HepG2 (cell line): ENCODE measurements at regions not wholly inside any gene's neighbourhood (a gene's known extent, or its start where the extent isn't known, plus 50 kb on each side); places are given as distances from the start of the nearest gene placed in this dataset.

Experiments used
- ATAC-seq: fragments of 200-7000 bp; cut with Tn5 transposase; 3 replicates; pipeline ENCODE4 v1.9.1; 2020; ENCODE audit warnings: mild to moderate bottlenecking, moderate library complexity
- BruUV-seq: library from RNA; stranded (reverse); fragments of 400-500 nt; replicated peaks from 2 replicates; lab custom pipeline; 2021; lab: Mats Ljungman, UMichigan
- CTCF ChIA-PET: fragments of 300-600 bp; formaldehyde crosslinking; extraction: SDS; loops from one replicate; lab custom pipeline; 2021; ENCODE audit warnings: low total read pairs, inconsistent platforms, low intra/inter-chr PET ratio; lab: Yijun Ruan, JAX
- POLR2A ChIA-PET: fragments of 350-600 bp; sonication (Branson Sonifier 250); formaldehyde crosslinking; loops from one replicate; lab custom pipeline; 2020; ENCODE audit warnings: antibody characterized with exemption, inconsistent platforms; lab: Yijun Ruan, JAX
- DNase-seq: peaks from one replicate; pipeline ENCODE4 v3.0.0-alpha.2; 2015; ENCODE audit warnings: low spot score
- FAIRE-seq: peaks from 3 replicates; lab custom pipeline; 2011; peaks lifted over from hg19 to GRCh38; lab: Jason Lieb, UNC
- H2AFZ ChIP-seq: one replicate; pipeline ENCODE4 v1.6.1; 2011; ENCODE audit warnings: low read length, inconsistent platforms
- H3K27ac ChIP-seq: fragments of 300-600 bp; 3 replicates; pipeline ENCODE4 v1.8.0; 2011; ENCODE audit warnings: mixed run types, mild to moderate bottlenecking, mixed read lengths, low read length, inconsistent platforms; ENCODE audit not compliant: insufficient read depth; ENCODE audit errors: extremely low read length
- H3K27me3 ChIP-seq, 2 experiments: fragments of 200-600 bp in 1 of 2; 2 replicates in 1 of 2; 3 replicates in 1 of 2; pipeline versions ENCODE4 v1.6.0 to v1.8.0; 2011; ENCODE audit warnings: low read length in 2 of 2, mild to moderate bottlenecking in 2 of 2, moderate library complexity in 2 of 2, inconsistent platforms in 1 of 2; ENCODE audit not compliant: insufficient read depth in 2 of 2, control insufficient read depth in 1 of 2
- H3K36me3 ChIP-seq, 2 experiments: fragments of 200-600 bp in 1 of 2; replicated peaks in 1 of 2; 2 replicates in 1 of 2; 3 replicates in 1 of 2; pipeline versions ENCODE4 v1.5.1 to v1.8.0; 2011; ENCODE audit warnings: low read length in 2 of 2, inconsistent platforms in 1 of 2; ENCODE audit not compliant: insufficient read depth in 2 of 2, control insufficient read depth in 1 of 2
- H3K4me1 ChIP-seq: 2 replicates; pipeline ENCODE4 v1.5.1; 2012; ENCODE audit warnings: low read length, inconsistent platforms; ENCODE audit not compliant: insufficient read depth
- H3K4me2 ChIP-seq: 2 replicates; pipeline ENCODE4 v1.6.0; 2011; ENCODE audit warnings: low read depth, low read length, inconsistent platforms
- H3K4me3 ChIP-seq, 3 experiments: fragments of 200-600 bp in 1 of 3; sonication (generic), shearing (Covaris generic) in 1 of 3; replicated peaks in 1 of 3; 2 replicates each; pipeline ENCODE4 v1.5.1; 2011 to 2016; ENCODE audit warnings: low read length in 3 of 3, inconsistent platforms in 2 of 3, low read depth in 2 of 3, mild to moderate bottlenecking in 2 of 3, control low read depth in 1 of 3, mixed read lengths in 1 of 3; ENCODE audit not compliant: insufficient read depth in 1 of 3
- H3K79me2 ChIP-seq: one replicate; pipeline ENCODE4 v1.6.1; 2011; ENCODE audit warnings: low read length, inconsistent platforms; ENCODE audit not compliant: insufficient read depth
- H3K9ac ChIP-seq: 2 replicates; pipeline ENCODE4 v1.6.0; 2011; ENCODE audit warnings: mild to moderate bottlenecking, low read depth, low read length, inconsistent platforms; ENCODE audit not compliant: insufficient read depth
- H3K9me3 ChIP-seq: 2 replicates; pipeline ENCODE4 v1.5.1; 2012; ENCODE audit warnings: mild to moderate bottlenecking, low read length
- H4K20me1 ChIP-seq: 2 replicates; pipeline ENCODE4 v1.6.0; 2011; ENCODE audit warnings: inconsistent platforms, mild to moderate bottlenecking, low read length, moderate library complexity; ENCODE audit not compliant: insufficient read depth
- AGO2 ChIP-seq: fragments of 200-400 bp; formaldehyde crosslinking; optimal IDR thresholded peaks from 2 replicates; pipeline ENCODE3; 2017; ENCODE audit warnings: mild to moderate bottlenecking, low read depth, low read length, moderate library complexity
- ATF7-NPFF ChIP-seq: sonication (generic); formaldehyde crosslinking; IDR thresholded peaks from 2 replicates; pipeline ENCODE4 v1.8.1; 2023; ENCODE audit warnings: mild to moderate bottlenecking, low read depth, missing genetic modification reagents, moderate library complexity
- HES4 ChIP-seq: sonication (generic); formaldehyde crosslinking; IDR thresholded peaks from 2 replicates; pipeline ENCODE4 v1.9.0; 2021; ENCODE audit warnings: mild to moderate bottlenecking, missing genetic modification reagents, borderline replicate concordance
- HNF4A ChIP-seq: sonication (generic); formaldehyde crosslinking; IDR thresholded peaks from 2 replicates; pipeline ENCODE4 v1.4.0; 2020; ENCODE audit warnings: missing genetic modification reagents
- KDM1A ChIP-seq: IDR thresholded peaks from 2 replicates; pipeline ENCODE4 v1.6.1; 2016; ENCODE audit warnings: missing compliant biosample characterization
- PHF20 ChIP-seq: sonication (generic); formaldehyde crosslinking; IDR thresholded peaks from 2 replicates; pipeline ENCODE4 v1.5.0; 2020; ENCODE audit warnings: mild to moderate bottlenecking, missing genetic modification reagents
- PRDM4 ChIP-seq: sonication (generic); formaldehyde crosslinking; IDR thresholded peaks from 2 replicates; pipeline ENCODE4 v1.9.0; 2021; ENCODE audit warnings: missing genetic modification reagents, borderline replicate concordance
- SUZ12 ChIP-seq: fragments of 150-350 bp; IDR thresholded peaks from 2 replicates; pipeline ENCODE4 v1.6.1; 2014; ENCODE audit warnings: low read depth, low read length
- TBX3 ChIP-seq: fragments of 450-650 bp; IDR thresholded peaks from 2 replicates; pipeline ENCODE4 v1.6.1; 2017; ENCODE audit warnings: antibody characterized with exemption, mild to moderate bottlenecking, inconsistent platforms, borderline replicate concordance
- WIZ ChIP-seq: sonication (generic); formaldehyde crosslinking; IDR thresholded peaks from 2 replicates; pipeline ENCODE4 v1.5.1; 2020; ENCODE audit warnings: mild to moderate bottlenecking, missing genetic modification reagents
- ZBTB1 ChIP-seq: sonication (generic); formaldehyde crosslinking; IDR thresholded peaks from 2 replicates; pipeline ENCODE4 v1.4.0; 2020; ENCODE audit warnings: missing genetic modification reagents, borderline replicate concordance
- ZNF3 ChIP-seq: IDR thresholded peaks from 2 replicates; pipeline ENCODE4 v1.7.0; 2017; ENCODE audit warnings: inconsistent platforms
- ZNF367 ChIP-seq: sonication (generic); formaldehyde crosslinking; IDR thresholded peaks from 2 replicates; pipeline ENCODE4 v1.4.0; 2020; ENCODE audit warnings: missing genetic modification reagents, borderline replicate concordance
- ZNF569 ChIP-seq: sonication (generic); formaldehyde crosslinking; IDR thresholded peaks from 2 replicates; pipeline ENCODE4 v1.5.0; 2020; ENCODE audit warnings: mild to moderate bottlenecking, missing genetic modification reagents, moderate library complexity, borderline replicate concordance
- ZNF773 ChIP-seq: sonication (generic); formaldehyde crosslinking; IDR thresholded peaks from 2 replicates; pipeline ENCODE4 v1.4.0; 2020; ENCODE audit warnings: missing genetic modification reagents, borderline replicate concordance
- WGBS: methylation state at CpG from one replicate; pipeline ENCODE4 v1.1.6; 2017; ENCODE audit warnings: low lambda C conversion rate; 5-methylcytosine and 5-hydroxymethylcytosine counted together
- in situ Hi-C: cut with HindIII; loops from 2 replicates; pipeline ENCODE4 v1.10.0; 2017; ENCODE audit warnings: low pct_unique_long_range_greater_than_20kb; ENCODE audit not compliant: extremely low pct_ligation_motif_present
- intact Hi-C: fragments of 100-400 bp; cut with micrococcal nuclease; formaldehyde crosslinking; loops from one replicate; pipeline ENCODE4 v1.10.0; 2022; ENCODE audit not compliant: unreplicated experiment
- TF ChIP-seq, protein P1 (sequence below): sonication (generic); formaldehyde crosslinking; IDR thresholded peaks from 2 replicates; pipeline ENCODE4 v1.4.0; 2020; ENCODE audit warnings: mild to moderate bottlenecking, missing genetic modification reagents

DNA sequence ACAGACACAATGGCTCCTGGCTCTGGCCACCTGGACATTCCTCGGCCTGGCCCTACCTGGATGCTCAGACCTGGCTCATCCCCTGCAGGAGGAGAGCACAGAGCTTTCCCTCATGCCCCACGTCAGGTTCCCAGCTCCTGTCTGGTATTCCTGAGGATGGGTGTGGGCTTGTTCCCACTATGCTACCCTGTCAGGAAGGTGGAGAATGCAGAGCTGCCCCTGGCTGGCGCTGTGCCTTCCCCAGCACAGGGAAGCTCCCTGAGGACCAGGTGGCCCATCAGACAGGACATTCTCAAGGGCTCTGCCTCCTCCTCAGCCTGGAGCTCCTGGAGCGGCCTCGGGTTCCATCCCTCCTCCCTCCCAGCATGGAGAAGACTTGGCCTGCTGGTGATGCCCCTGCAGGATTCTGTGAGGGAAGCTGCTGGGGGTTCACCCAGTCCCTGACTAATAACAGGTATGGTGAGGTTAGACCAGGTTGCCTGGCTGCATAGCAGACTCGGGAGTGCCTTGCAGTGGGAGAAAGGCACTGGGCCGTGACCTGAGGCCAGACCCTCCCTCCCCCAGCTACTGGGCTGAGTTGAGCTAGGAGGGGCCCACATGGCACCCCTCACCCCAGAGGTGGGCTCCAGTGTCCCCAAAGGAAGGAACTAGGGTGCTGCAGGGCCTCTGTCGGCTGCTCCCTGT is 156.0 kb upstream of the MLN start:
- H3K4me3 ChIP-seq: no peak overlapping the region
- DNase-seq (no peak), FAIRE-seq (no peak)
- H3K4me2 ChIP-seq: no peak overlapping the region
- TF ChIP-seq TBX3: 0 out of 2 replicates have a peak, but pooled peaks have one; percentile 9
- no peak for TF ChIP-seq PRDM4 (CRISPR knock-in tag)
- TF ChIP-seq ZNF367: no peak
- TF ChIP-seq, all 625 proteins: peak for 1
- intact Hi-C loops (no loop called here), in situ Hi-C loops (no loop called here)
- Histone ChIP-seq H3K36me3 (no peaks in the 10 kb centered on the region), H4K20me1 (no peaks in the 10 kb centered on the region; the same call in 1 of the 2 replicates), H3K4me1 (no peaks in the 10 kb centered on the region), H2AFZ (no peak overlapping the region), H3K79me2 (no peaks in the 10 kb centered on the region), H3K27me3 (peaks cover 5 to 54% of the 10 kb centered on the region in 2 experiments), H3K9me3 (no peaks in the 10 kb centered on the region), H3K27ac (no peak overlapping the region), H3K9ac (no peak overlapping the region)
- no TSS peak for BruUV-seq
- POLR2A ChIA-PET: no interaction called here
- no peak; the same call in none of the 3 replicates for ATAC-seq
- CTCF ChIA-PET: no interaction called here
- WGBS: 16% methylated on average over 3 of the region's 8 CpGs

DNA sequence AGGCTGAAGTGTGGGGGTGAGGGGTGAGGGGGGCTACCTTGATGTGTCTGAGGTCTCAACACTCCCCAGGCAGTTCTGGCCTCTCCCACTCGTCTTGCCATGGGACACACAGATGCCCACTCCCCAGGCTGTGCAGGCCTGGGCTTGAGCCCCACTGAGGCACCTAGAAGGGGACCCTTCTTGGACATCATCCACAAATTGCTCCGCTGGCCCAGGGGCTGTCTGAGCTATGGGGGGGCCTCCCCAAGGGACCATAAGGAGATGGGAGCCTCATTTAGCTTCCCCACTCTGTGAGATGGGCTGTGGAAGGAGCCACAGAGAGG is 155.5 kb upstream of the MLN start:
- no peaks in the 10 kb centered on the region for H3K4me1 ChIP-seq
- no peak overlapping the region for H3K4me3 ChIP-seq
- BruUV-seq: no TSS peak
- no peak overlapping the region for H3K9ac ChIP-seq
- intact Hi-C loops: no loop called here
- WGBS: 0% methylated on average over 1 of the region's 2 CpGs
- ChIA-PET POLR2A (no interaction called here), CTCF (interaction anchor here (1.4 kb wide), 1 partner anchor 68 kb away, joined by 5 read pairs; no protein-coding TSS in a partner anchor)
- no peak for FAIRE-seq
- no peak overlapping the region for H3K4me2 ChIP-seq
- no peak for DNase-seq
- no peaks in the 10 kb centered on the region; the same call in 1 of the 2 replicates for H4K20me1 ChIP-seq
- H3K9me3 ChIP-seq: no peaks in the 10 kb centered on the region
- peaks cover 5 to 56% of the 10 kb centered on the region in 2 experiments; a peak in 4 of 5 replicates for H3K27me3 ChIP-seq
- no peaks in the 10 kb centered on the region for H3K36me3 ChIP-seq
- ATAC-seq: no peak; the same call in 2 of the 3 replicates
- H3K27ac ChIP-seq: no peak overlapping the region
- no peak overlapping the region for H2AFZ ChIP-seq
- H3K79me2 ChIP-seq: no peaks in the 10 kb centered on the region
- in situ Hi-C loops: no loop called here
- TF ChIP-seq HES4 (CRISPR knock-in tag): no peak
- no peak for TF ChIP-seq SUZ12
- TF ChIP-seq PHF20 (CRISPR knock-in tag): no peak
- TF ChIP-seq ZBTB1 (CRISPR knock-in tag): no peak
- no peak for TF ChIP-seq WIZ (CRISPR knock-in tag)
- no peak for TF ChIP-seq KDM1A (CRISPR knock-in tag)
- TF ChIP-seq AGO2: no peak
- TF ChIP-seq, protein P1, sequence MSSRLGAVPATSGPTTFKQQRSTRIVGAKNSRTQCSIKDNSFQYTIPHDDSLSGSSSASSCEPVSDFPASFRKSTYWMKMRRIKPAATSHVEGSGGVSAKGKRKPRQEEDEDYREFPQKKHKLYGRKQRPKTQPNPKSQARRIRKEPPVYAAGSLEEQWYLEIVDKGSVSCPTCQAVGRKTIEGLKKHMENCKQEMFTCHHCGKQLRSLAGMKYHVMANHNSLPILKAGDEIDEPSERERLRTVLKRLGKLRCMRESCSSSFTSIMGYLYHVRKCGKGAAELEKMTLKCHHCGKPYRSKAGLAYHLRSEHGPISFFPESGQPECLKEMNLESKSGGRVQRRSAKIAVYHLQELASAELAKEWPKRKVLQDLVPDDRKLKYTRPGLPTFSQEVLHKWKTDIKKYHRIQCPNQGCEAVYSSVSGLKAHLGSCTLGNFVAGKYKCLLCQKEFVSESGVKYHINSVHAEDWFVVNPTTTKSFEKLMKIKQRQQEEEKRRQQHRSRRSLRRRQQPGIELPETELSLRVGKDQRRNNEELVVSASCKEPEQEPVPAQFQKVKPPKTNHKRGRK (CRISPR knock-in tag): no peak
- no peak for TF ChIP-seq ZNF569 (CRISPR knock-in tag)
- TF ChIP-seq ZNF773 (CRISPR knock-in tag): no peak
- no peak for TF ChIP-seq HNF4A (CRISPR knock-in tag)
- TF ChIP-seq ATF7-NPFF (CRISPR knock-in tag): no peak
- TF ChIP-seq ZNF3 (CRISPR knock-in tag): no peak
